Endothelial cell of umbilical vein (primary cell): ENCODE measurements at regions not wholly inside any gene's neighbourhood (a gene's known extent, or its start where the extent isn't known, plus 50 kb on each side); places are given as distances from the start of the nearest gene placed in this dataset.

Experiments
- EZH2 ChIP-seq: IDR thresholded peaks from 2 replicates; pipeline ENCODE4 v1.6.1; 2012; ENCODE audit warnings: borderline replicate concordance, low read depth, mild to moderate bottlenecking, moderate library complexity, low read length, inconsistent platforms; ENCODE audit not compliant: severe bottlenecking
- POLR2A ChIP-seq: IDR thresholded peaks from 2 replicates; pipeline ENCODE4 v1.6.1; 2012; ENCODE audit warnings: low read depth, mild to moderate bottlenecking, control low read depth, low read length
- POLR2AphosphoS5 ChIP-seq: IDR thresholded peaks from 2 replicates; pipeline ENCODE4 v1.6.1; 2012; ENCODE audit warnings: low read depth, mild to moderate bottlenecking, control low read depth, low read length, moderate library complexity; ENCODE audit not compliant: insufficient read depth
- TF ChIP-seq, protein P1 (sequence below), 2 donors: IDR thresholded peaks; 1 replicate in 1 of 2; 2 replicates in 1 of 2; pipeline ENCODE4 v1.5.1; 2011; ENCODE audit warnings: low read length in 2 of 2, mild to moderate bottlenecking in 2 of 2, moderate library complexity in 2 of 2, control low read depth in 1 of 2, inconsistent platforms in 1 of 2, low read depth in 1 of 2; ENCODE audit not compliant: insufficient read depth in 1 of 2; ENCODE audit errors: extremely low read depth in 1 of 2
- TF ChIP-seq, protein P2 (sequence below): IDR thresholded peaks from 2 replicates; pipeline ENCODE4 v1.6.1; 2011; ENCODE audit not compliant: insufficient read depth, insufficient read length

- TF ChIP-seq, protein P1, sequence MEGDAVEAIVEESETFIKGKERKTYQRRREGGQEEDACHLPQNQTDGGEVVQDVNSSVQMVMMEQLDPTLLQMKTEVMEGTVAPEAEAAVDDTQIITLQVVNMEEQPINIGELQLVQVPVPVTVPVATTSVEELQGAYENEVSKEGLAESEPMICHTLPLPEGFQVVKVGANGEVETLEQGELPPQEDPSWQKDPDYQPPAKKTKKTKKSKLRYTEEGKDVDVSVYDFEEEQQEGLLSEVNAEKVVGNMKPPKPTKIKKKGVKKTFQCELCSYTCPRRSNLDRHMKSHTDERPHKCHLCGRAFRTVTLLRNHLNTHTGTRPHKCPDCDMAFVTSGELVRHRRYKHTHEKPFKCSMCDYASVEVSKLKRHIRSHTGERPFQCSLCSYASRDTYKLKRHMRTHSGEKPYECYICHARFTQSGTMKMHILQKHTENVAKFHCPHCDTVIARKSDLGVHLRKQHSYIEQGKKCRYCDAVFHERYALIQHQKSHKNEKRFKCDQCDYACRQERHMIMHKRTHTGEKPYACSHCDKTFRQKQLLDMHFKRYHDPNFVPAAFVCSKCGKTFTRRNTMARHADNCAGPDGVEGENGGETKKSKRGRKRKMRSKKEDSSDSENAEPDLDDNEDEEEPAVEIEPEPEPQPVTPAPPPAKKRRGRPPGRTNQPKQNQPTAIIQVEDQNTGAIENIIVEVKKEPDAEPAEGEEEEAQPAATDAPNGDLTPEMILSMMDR (IDR thresholded peaks at IDR 0.05; ENCODE audit: extremely low read depth in 1 of 2, insufficient read depth in 1 of 2, low read depth in 1 of 2, low read length in 2 of 2): no peak
- TF ChIP-seq POLR2A (no peak), POLR2AphosphoS5 (no peak), EZH2 (no peak)
- TF ChIP-seq, protein P2, sequence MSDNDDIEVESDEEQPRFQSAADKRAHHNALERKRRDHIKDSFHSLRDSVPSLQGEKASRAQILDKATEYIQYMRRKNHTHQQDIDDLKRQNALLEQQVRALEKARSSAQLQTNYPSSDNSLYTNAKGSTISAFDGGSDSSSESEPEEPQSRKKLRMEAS: no peak
These were observed 826.3 kb downstream of the EFNB2 start for GRCh38 chr13:105709181-105709580.
